NCI-H1105 (cell line): ENCODE measurements at regions not wholly inside any gene's neighbourhood (a gene's known extent, or its start where the extent isn't known, plus 50 kb on each side); places are given as distances from the start of the nearest gene placed in this dataset.
"Not testable (repeated sequence)": the region's sequence is repeated elsewhere in the genome, so short reads cannot be mapped to it uniquely, and the experiment has no call there.

Experiments
- DNase-seq: peaks from one replicate; lab custom pipeline; 2025; lab: John Stamatoyannopoulos, UW

DNA sequence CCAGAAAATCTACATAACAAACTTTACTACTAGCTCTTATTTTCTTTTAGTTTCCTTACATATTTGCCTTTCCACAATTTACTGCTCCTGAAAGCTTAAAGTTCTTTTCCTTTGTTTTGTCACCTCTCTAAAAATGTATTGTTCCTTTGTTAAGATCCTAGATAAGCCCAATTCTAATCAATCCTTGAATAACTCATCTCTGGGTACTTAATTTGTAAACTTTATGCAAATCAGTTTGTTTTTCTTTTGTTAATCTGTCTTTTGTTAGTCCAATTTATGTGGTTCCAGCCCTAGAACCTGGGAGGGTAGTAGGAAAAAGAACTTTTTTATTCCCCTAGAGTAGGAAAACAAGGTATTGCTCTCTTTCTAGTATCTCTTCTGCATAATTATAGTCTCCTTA is 444.7 kb downstream of the PCDH10 start:
- DNase-seq = no peak

DNA sequence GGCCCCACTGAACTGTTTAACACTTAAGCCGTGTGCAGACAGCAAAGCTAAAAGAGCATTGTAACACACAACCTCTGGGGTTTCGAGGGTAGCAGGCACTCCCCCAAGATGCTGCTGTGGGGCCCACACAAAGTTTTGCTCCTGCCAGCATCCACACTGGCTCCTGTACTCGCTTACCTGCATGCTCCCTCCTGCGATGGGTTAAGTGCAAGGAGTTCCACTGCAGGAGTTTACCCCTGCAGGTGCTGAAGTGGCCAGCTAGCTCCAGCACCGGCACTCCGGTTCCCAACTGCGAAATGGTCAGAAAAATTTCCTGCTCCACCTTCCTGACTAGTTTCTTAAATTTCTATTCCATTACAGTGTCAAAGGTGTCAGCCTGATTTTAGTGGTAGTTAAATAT is 443.5 kb downstream of the PCDH10 start:
- DNase-seq = no peak

DNA sequence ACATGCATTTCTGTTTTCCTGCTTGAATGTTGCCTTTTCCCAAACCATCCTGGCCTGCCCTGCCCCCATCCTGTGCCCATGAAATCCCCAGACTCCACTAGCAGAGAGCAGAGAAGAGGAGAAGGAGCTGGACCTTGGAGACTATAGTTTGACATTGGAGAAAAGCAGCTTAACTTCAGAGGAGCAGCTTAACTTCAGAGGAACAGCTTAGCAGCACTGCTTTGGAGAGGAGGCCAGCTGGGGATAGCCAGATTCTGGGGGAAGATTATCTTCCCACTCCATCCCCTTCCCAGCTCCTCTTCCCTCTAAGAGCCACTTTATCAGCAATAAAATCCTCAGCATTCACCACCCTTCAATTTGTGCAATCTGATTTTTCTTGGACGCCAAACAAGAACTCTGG is 443.0 kb downstream of the PCDH10 start:
- DNase-seq = no peak

DNA sequence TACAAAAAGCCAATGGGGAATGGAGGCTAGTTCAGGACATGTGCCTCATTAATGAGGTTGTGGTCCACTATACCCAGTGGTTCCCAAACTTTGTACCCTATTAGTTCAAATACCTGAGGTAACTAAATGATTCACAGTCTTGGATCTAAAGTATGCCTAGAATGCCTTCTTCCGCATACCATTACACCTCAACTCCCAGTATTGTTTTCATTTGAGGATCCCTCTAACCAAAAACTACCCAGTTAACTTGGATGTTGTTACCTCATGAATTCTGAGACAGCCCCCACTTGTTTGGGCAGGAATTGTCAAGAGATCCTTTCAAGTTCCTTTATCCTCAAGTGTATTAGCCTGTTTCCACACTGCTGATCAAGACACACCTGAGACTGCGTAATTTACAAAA is 439.2 kb downstream of the PCDH10 start:
- DNase-seq = no peak

DNA sequence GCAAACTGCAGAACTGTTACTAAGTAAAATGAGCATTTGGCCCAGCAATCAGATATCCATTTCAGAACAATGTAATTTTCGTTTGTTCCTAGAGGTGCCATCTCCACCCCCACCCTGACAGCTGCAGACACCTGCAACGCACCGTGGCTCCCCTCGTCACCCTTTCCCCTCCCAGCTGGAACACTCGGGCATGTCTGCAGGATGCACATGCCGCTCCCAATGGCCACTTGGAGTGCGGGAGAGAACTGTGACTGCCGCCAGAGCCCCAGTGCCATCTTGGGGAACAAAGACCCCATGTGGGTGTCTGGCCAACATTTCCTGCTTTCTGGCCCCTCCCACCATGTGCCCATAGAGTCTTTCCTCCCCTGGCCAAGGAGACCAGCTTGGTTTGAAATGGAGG is 436.2 kb downstream of the PCDH10 start:
- DNase-seq = no peak

DNA sequence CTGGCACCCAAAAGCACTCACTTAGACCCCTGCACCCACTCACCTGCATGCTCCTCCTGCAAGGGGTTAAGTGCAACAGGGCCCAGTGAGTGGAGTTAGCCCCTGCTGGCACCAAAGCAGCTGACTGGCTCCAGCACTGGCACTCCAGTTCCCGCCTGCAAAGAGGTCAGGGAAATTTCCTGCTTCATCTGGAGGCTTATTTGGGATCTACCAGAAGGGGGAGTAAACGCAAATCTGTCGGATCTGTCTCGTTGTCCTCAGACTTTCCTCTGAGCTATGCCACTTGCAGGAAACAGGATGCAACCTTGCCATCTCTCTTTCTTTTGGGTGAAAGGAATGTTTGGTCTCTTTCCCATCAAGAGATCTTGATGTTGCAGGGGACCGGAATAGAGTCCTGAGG is 435.6 kb downstream of the PCDH10 start:
- no peak for DNase-seq

DNA sequence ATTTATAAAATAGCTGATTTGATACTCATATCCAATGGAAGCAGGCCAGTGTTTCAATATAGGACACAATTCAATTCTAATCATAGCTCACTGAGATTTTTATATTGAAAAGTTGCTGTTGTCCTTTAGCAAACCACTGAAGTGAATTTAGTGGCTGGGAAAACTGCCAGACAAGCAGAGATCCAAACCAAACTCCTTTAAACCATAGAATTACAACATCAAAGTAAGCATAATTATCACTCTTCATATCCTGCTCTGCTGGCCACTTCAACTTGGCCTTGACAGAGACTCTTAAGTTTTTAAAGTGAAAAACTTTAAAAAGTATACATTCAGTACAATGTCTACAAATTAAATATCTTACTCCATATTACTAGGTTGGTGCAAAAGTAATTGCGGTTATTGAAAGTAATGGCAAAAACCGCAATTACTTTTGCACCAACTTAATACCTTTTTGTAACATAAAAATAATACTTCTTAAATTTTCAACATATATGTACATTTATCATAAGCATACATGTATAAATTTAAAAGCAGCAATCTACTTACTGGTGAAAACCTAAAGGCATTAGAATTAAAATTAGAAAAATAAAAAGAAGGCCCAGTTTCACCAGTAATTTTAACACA is 433.0 kb downstream of the PCDH10 start:
- no peak for DNase-seq

DNA sequence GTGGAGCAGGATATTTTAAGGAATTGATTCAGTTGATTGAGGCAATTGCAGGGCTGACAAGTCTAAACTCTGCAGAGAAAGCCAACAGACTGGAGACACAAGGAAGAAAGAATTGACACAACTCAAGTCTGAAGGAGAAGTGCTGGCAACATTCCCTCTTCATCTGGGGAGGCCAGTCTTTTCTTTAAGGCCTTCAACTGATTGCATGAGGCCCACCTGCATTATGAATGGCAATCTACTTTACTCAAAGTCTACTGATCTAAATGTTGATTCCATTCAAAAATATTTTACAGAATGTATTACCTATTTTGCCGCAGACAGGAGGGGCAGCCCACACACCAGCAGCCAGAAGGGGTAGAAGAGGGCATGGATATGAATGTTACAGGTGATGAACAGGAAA is 425.2 kb downstream of the PCDH10 start:
- no peak for DNase-seq

DNA sequence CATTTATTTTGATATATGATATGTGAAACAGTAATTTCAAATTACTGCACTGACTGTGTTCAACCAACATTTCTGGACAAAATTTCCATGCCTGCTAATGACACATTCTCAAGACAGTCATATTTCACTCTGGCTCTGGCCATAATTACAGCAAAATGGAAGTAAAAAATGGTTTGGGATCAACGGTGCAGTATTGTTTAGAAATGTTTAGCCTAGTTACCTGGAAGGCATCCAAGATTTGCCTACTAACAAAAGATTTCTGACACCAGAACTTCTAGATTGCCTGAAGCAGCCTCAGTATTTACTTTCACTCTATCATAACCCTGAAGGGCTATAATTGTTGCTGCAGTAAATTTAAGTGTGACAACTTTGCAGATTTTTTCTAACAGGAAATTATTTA is 416.3 kb downstream of the PCDH10 start:
- DNase-seq = peak; percentile 91

DNA sequence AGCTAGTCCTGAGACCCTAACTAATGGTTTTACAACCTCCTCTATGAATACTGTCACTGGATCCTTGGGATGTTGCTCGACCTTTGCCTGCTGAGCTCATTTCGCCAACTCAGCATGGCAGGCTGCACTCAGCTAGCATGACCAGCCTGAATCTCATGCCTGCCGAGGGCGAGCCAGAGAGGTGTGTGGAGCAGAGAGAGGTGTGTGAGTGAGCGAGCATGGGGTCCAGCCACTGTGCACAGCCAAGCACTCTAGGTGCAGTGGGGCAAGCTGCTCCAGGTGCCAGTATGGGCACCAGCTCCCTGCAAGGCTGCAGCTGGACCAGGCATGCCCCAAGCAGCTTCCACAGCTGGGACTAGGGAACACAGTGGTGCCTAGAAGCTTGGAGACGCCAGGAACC is 410.9 kb downstream of the PCDH10 start:
- no peak for DNase-seq

DNA sequence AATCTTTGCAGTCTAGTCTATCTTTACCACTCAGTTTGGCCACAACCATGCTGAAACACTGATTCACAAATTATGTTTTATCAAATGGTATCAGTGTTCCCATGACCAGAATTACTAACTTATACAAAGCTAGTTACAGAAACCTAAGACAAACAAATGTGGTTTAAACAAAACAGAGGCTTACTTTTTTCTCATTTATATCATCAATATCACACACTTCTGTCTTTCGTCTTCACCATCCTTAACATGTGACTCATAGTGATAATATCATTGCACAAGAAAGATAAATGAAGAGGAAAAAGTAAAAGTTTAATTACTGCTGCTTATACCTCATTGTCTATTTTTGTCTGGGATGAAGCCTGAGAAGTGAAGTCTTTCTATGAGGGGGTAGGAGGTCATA is 406.6 kb downstream of the PCDH10 start:
- no peak for DNase-seq

DNA sequence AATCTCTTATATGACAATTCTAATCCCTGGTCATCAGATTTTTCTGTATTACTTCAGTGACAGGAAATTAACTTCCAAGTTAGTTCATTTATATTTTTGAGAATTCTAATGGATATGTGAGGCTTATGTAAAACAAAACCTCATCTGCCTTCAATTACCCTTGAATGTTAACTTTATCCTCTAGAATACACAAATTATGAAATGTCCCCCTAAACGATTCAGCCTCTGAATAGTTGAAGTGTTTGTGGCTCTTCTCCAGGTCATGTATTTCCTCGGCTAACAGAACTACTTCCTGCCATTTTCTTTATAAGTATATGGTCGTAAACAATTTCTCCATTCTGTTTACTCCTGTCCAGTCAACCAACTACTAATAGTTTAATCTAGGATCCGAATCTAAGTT is 401.3 kb downstream of the PCDH10 start:
- DNase-seq = no peak

DNA sequence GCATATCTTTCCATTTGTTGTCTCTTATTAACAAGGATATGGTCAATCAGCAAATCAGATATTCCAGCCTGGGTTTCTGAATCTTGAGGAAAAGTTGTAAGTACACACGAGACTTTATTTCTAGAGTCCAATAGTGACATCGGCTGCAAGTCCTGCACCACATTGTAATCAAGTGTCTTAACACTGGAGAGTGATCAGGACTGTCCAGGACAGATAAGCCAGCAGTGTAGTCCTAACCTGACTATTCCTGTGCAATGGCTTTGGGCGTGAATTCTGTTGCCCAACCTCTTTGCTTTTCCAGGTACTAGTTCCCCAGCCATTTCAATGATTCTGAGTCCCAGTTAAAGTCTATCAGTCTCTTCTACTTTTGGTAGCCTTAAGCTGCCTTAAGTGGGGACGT is 395.0 kb downstream of the PCDH10 start:
- DNase-seq = no peak

DNA sequence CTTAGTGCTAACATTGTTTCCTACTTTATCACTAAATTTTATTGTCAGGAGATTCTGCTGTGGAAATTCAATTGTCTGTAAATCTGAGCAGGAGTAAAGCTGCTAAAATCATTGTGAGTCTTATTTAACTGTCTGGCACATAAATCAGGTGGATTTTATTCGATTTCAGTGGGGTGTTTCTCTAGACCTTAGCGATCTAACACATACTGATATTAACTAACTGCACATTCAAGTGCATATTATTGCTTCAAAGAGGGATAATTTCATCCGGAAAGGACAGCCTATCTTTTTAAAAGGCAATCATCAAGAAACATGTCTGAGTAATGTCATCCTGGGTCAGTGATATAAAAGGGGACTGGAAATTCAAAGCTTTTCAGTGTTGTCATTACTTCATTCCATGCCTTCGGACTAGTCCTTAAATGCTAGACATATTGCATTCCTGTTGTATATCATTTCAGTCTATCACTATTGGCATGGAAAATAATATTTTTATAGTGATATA is 388.7 kb downstream of the PCDH10 start:
- no peak for DNase-seq

DNA sequence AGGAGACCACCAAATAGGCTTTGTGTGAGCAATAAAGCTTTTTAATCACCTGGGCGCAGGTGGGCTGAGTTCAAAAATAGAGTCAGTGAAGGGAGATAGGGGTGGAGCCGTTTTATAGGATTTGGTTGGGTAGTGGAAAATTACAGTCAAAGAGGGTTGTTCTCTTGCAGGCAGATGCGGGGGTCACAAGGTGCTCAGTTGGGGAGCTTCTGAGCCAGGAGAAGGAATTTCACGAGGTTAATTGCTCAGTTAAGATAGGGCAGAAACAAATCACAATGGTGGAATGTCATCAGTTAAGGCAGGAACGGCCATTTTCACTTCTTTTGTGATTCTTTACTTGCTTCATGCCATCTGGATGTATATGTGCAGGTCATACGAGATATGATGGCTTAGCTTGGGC is 385.1 kb downstream of the PCDH10 start:
- not testable (repeated sequence) for DNase-seq

DNA sequence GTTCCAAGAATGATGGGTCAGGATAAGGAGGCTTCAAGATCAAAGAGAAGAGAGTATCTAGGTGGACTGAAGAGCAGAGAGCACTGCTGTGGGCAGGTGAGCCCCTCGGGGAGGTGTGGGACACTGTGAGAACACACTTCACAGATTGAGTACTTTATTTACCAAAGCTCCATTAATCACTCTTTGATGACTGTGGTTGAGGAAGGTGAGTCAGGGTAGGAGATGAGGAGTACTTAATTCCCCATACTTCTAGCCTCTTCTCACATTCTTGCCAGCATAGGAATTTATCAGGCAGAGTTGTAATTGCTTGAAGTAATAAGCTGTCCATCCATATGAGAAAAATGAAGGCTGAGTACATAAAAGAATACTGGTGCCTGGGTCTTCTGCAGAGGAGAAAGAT is 375.3 kb downstream of the PCDH10 start:
- DNase-seq = no peak

DNA sequence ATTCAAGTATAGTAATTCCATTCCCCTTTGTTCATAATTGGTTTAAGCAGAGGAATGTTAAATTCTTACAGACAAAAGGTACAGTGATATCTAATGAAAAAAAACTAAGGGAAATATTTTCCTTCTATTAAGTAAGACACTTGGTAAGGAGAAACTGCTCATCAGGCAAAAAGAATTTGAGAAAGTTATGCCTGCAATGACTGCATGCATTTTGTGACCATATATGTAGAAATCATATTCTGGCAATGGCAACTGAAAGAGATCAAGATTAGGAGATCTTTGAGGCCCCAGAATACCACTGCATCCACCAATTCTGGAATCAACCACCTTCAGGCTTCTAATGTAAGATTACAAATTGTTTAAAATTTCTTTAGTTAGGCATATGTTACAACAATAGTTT is 364.8 kb downstream of the PCDH10 start:
- no peak for DNase-seq

DNA sequence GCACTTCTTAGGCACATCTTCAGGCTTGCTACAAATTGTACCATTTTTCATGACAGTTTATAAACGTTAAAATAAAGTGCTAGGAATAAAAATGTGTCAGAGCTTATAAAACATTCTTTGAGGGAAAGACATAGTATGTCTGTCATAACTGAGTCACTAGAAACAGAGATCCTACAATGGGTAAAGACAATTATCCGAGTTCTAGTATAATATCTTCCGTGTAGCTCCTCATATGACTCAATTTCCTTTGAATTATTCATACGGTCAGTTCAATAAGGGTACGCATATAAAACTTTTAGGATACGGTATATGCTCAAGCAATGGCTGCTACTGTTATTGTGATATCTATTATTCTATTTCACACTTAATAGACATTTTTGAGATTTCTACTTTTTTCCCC is 349.1 kb downstream of the PCDH10 start:
- DNase-seq = no peak

DNA sequence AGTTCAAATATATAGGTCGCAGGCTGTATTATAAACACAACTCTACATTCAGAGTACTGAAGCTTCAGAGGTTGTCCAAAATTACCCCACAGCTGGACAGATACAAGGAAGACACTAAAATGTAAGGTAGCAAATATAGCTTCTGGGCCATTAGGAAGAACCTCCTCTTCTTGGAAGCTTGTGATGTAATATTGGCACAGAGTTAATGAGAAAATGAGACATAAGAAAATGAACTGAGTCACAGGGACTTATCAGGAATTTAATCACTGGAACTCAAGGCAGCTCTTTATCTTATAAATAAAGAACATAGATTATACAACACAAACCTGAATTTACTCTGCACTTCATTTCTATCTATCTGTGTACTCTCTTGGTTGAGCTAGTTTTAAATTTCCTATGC is 344.7 kb downstream of the PCDH10 start:
- no peak for DNase-seq

DNA sequence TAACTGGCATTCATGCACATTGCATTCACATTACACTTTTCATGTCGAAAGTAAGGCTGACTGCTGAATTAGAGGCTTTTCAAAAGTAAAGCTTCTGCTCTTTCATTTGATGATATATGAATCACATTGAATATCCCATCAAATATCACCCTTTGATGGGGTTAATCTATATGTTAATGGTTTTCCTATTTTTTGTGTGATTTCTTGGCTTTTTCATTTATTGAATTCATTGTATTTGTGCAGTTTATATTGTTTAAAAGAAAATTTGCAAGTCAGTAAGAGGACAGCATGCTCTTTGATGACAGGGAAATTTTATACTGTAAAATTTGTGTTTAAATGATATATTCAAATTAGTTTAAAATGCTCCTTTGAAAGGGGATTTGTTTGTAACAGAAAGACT is 344.1 kb downstream of the PCDH10 start:
- no peak for DNase-seq

DNA sequence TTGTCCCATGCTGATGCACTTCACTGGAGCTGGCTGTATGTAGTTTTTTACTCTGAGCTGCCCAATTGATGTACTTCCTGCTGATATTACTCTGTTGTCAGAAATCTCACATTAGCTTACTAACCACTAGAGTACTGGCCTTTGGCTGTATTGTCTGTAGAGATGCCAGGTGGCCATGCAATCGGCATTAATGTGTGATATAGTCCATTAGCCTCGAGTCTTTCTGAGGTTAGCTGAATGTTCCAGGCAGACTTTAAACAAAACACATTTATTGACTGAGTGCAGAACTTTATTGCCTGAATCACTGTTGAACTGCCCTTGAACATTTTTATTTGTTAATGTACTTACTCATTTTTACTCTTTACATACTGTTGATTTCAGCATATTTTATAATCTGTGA is 335.2 kb downstream of the PCDH10 start:
- DNase-seq = no peak

DNA sequence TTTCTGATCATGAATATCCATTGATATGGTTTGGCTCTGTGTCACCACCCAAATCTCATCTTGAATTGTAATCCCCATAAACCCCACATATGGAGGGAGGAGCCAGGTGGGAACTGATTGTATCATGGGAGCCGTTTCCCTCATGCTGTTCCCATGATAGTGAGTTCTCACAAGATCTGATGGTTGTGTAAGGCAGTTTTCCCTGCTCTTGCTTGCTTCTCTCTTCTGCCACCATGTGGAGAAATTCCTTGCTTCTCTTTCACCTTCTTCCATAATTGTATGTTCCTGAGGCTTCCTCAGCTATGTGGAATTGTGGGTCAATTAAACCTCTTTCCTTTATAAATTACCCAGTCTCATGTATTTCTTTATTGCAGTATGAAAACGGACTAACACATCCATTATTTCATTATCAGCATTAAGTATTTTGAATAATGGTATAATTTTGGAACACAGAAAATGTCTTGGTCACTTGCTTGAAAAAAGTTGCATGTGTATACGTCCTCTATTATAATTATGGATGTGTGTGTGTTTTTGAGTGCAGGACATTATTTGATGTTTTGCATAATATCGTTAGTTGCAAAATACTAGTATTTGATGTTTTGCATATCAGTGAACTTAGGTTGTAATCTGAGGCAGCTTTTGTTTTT is 334.6 kb downstream of the PCDH10 start:
- DNase-seq = no peak

DNA sequence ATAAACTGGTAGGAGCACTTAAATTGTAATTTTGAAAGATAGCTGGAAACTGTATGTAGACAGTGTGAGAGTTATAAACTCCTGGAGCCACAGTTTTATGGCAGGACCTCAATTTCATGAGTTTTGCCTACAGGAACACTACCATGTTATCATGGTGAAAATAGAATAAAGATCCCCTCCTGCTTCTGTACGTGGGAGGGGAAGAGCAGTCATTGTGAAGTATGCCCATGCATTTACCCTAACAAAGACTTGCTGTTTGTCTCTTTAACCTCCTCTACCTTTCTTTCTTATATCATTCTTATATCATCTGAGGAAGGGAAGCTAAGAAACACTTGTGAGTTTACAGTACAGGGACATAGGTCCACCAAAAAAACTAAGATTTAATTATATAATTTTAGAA is 327.0 kb downstream of the PCDH10 start:
- DNase-seq = no peak

DNA sequence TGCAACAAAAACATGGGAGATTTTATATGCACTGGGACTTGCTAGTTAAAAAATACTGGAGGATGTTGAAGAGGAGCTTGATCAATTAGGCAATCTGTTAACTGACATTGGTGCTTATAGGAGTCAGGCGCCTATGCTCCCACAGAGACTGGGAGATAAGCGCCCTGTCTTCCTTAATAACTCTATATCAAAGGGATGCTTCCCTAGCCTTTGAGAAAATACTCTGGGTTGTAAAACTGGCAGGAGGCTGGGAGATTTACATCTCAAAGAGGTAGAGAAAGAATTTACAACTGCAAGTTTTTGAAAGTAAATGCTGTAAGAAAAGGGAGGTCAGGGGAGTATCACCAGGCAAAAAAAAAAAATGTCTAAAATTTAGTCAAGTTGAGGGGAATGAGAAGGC is 325.4 kb downstream of the PCDH10 start:
- no peak for DNase-seq
